ENCODE measurements at regions not wholly inside any gene's neighbourhood (a gene's known extent, or its start where the extent isn't known, plus 50 kb on each side); places are given as distances from the start of the nearest gene placed in this dataset.

DNA sequence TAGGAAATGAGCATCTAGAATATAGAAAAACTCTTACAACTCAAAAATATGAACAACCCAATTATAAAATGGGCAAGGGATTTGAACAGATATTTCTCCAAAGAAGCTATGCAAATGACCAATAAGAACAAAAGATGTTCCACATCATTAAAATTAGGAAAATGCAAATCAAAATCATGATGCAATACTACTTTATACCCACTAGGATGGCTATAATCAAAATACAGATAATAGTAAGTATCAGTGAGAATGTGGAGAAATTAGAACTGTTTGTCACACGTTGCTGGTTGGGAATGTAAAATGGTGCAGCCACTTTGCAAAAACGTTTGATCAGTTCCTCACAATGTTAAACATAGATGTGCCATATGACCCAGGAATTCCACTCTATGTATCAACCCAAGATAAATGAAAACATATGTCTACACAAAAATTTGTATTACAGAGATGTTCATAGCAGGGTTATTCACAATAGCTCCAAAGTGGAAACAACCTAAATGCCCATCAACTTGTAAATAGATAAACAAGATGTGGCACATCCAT is 558.4 kb downstream of the SLC4A3 start:
- TF ChIP-seq CTCF (IDR thresholded peaks at IDR 0.05) (no peak), POLR2A (IDR thresholded peaks at IDR 0.05) (no peak)

Measured in body of pancreas (tissue), 4 donors.